ENCODE measurements at regions not wholly inside any gene's neighbourhood (a gene's known extent, or its start where the extent isn't known, plus 50 kb on each side); places are given as distances from the start of the nearest gene placed in this dataset.

- TF ChIP-seq EP300 (conservative IDR thresholded peaks at IDR 0.05; ENCODE audit: poor library complexity, severe bottlenecking), result no peak
- no peak for TF ChIP-seq TAF1 (IDR thresholded peaks at IDR 0.05; ENCODE audit: low read depth)
Observed at GRCh38 chr6:155962276-155962675, 506.6 kb upstream of the NOX3 start.

Measured in neural cell (in vitro differentiated cells).